ENCODE measurements at regions not wholly inside any gene's neighbourhood (a gene's known extent, or its start where the extent isn't known, plus 50 kb on each side); places are given as distances from the start of the nearest gene placed in this dataset.

GRCh38 chr5:89520771-89521170 is 637.8 kb upstream of the MEF2C start:
- DNase-seq (ENCODE audit: low read depth): no peak
- no peak overlapping the region for H3K4me3 ChIP-seq (ENCODE audit: low read depth, low read length)
- no peak for TF ChIP-seq CTCF (IDR thresholded peaks at IDR 0.05; ENCODE audit: insufficient read depth, low read depth, low read length, missing control alignments)

- H3K4me3 ChIP-seq (ENCODE audit: low read depth, low read length): no peak overlapping the region
- TF ChIP-seq CTCF (IDR thresholded peaks at IDR 0.05; ENCODE audit: insufficient read depth, low read depth, low read length, missing control alignments): no peak
- no peak for DNase-seq (ENCODE audit: low read depth)
Observed at GRCh38 chr5:89513299-89514044, 630.5 kb upstream of the MEF2C start.

- no peak for DNase-seq (ENCODE audit: low read depth)
- TF ChIP-seq CTCF (IDR thresholded peaks at IDR 0.05; ENCODE audit: insufficient read depth, low read depth, low read length, missing control alignments): no peak
- H3K4me3 ChIP-seq (ENCODE audit: low read depth, low read length): no peak overlapping the region
Observed at GRCh38 chr5:89504051-89504450, 621.1 kb upstream of the MEF2C start.

- no peak for TF ChIP-seq CTCF (IDR thresholded peaks at IDR 0.05; ENCODE audit: insufficient read depth, low read depth, low read length, missing control alignments)
- no peak for DNase-seq (ENCODE audit: low read depth)
- no peak overlapping the region for H3K4me3 ChIP-seq (ENCODE audit: low read depth, low read length)
Observed at GRCh38 chr5:89499787-89500186, 616.8 kb upstream of the MEF2C start.

GRCh38 chr5:89498699-89499098 is 615.7 kb upstream of the MEF2C start:
- no peak for DNase-seq (ENCODE audit: low read depth)
- no peak for TF ChIP-seq CTCF (IDR thresholded peaks at IDR 0.05; ENCODE audit: insufficient read depth, low read depth, low read length, missing control alignments)
- no peak overlapping the region for H3K4me3 ChIP-seq (ENCODE audit: low read depth, low read length)

- TF ChIP-seq CTCF (IDR thresholded peaks at IDR 0.05; ENCODE audit: insufficient read depth, low read depth, low read length, missing control alignments): no peak
- no peak overlapping the region for H3K4me3 ChIP-seq (ENCODE audit: low read depth, low read length)
- DNase-seq (ENCODE audit: low read depth): no peak
Observed at GRCh38 chr5:89493414-89493813, 610.4 kb upstream of the MEF2C start.

GRCh38 chr5:89484962-89485361 is 602.0 kb upstream of the MEF2C start:
- no peak for DNase-seq (ENCODE audit: low read depth)
- no peak for TF ChIP-seq CTCF (IDR thresholded peaks at IDR 0.05; ENCODE audit: insufficient read depth, low read depth, low read length, missing control alignments)
- no peak overlapping the region for H3K4me3 ChIP-seq (ENCODE audit: low read depth, low read length)

Data from GM12865 (cell line).